Stimulated activated CD8-positive, alpha-beta memory T cell treated with anti-CD3 and anti-CD28 coated beads, Interleukin-7, amount 100 ng/mL, for 48 hours (primary cell): ENCODE measurements at regions not wholly inside any gene's neighbourhood (a gene's known extent, or its start where the extent isn't known, plus 50 kb on each side); places are given as distances from the start of the nearest gene placed in this dataset.
"Not testable (repeated sequence)": the region's sequence is repeated elsewhere in the genome, so short reads cannot be mapped to it uniquely, and the experiment has no call there.

Experiments
- DNase-seq, 2 donors: peaks; one replicate each; pipeline ENCODE4 v3.0.0-alpha.2; 2020; ENCODE audit warnings: low read depth in 1 of 2; ENCODE audit errors: extremely low read depth in 1 of 2

- no peak for DNase-seq
These were observed 98.5 kb upstream of the CDYL start for GRCh38 chr6:4677751-4678065.

GRCh38 chr6:4677011-4677750, 99.0 kb upstream of the CDYL start:
- no peak for DNase-seq

GRCh38 chr6:4676016-4676415, 100.2 kb upstream of the CDYL start:
- no peak for DNase-seq

- no peak for DNase-seq
These were observed 101.1 kb upstream of the CDYL start for GRCh38 chr6:4675121-4675520.

GRCh38 chr6:4673861-4674260, 102.3 kb upstream of the CDYL start:
- DNase-seq = no peak

GRCh38 chr6:4672772-4673171, 103.4 kb upstream of the CDYL start:
- no peak for DNase-seq

GRCh38 chr6:4671587-4672115, 104.6 kb upstream of the CDYL start:
- no peak for DNase-seq

- no peak for DNase-seq
These were observed 105.3 kb upstream of the CDYL start for GRCh38 chr6:4670824-4671409.

- DNase-seq = no peak
These were observed 105.9 kb upstream of the CDYL start for GRCh38 chr6:4670290-4670689.

GRCh38 chr6:4668271-4669179, 107.7 kb upstream of the CDYL start:
- no peak for DNase-seq

- DNase-seq = no peak
These were observed 108.6 kb upstream of the CDYL start for GRCh38 chr6:4667591-4667990.

- no peak for DNase-seq
These were observed 109.2 kb upstream of the CDYL start for GRCh38 chr6:4666886-4667513.

GRCh38 chr6:4665489-4666417, 110.5 kb upstream of the CDYL start:
- DNase-seq = no peak

- no peak for DNase-seq
These were observed 111.3 kb upstream of the CDYL start for GRCh38 chr6:4664911-4665310.

GRCh38 chr6:4664117-4664626, 112.0 kb upstream of the CDYL start:
- no peak for DNase-seq

GRCh38 chr6:4662886-4663285, 113.3 kb upstream of the CDYL start:
- DNase-seq = no peak

- DNase-seq = no peak
These were observed 114.8 kb upstream of the CDYL start for GRCh38 chr6:4661391-4661790.

- DNase-seq = no peak
These were observed 115.6 kb upstream of the CDYL start for GRCh38 chr6:4660377-4661321.

GRCh38 chr6:4659719-4660118, 116.5 kb upstream of the CDYL start:
- not testable (repeated sequence) for DNase-seq
